ENCODE measurements at regions not wholly inside any gene's neighbourhood (a gene's known extent, or its start where the extent isn't known, plus 50 kb on each side); places are given as distances from the start of the nearest gene placed in this dataset.

DNA sequence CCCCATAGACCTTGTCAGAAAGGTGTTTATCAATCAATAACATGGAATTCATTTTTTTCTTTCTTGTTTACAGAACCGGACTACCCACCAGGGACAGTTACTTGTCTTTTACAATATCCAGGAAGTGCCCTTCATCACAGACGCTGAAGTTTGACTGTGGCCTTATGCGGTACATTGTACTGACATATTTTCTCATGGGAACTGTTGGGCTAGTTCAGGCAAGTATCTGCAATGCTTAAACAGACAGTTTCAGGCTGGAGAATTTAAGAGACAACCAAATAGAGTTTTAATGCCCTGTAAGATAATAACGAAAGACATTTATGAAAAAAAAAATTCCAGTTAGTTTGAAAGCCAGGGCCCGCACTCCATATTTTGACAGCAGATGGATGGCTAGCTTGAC is 246.4 kb downstream of the GATA3 start:
- no peak for DNase-seq (ENCODE audit: extremely low read depth, low read depth)
- H3K4me3 ChIP-seq (replicated peaks; ENCODE audit: low read depth, low read length), result no peak overlapping the region
- TF ChIP-seq, protein P1, sequence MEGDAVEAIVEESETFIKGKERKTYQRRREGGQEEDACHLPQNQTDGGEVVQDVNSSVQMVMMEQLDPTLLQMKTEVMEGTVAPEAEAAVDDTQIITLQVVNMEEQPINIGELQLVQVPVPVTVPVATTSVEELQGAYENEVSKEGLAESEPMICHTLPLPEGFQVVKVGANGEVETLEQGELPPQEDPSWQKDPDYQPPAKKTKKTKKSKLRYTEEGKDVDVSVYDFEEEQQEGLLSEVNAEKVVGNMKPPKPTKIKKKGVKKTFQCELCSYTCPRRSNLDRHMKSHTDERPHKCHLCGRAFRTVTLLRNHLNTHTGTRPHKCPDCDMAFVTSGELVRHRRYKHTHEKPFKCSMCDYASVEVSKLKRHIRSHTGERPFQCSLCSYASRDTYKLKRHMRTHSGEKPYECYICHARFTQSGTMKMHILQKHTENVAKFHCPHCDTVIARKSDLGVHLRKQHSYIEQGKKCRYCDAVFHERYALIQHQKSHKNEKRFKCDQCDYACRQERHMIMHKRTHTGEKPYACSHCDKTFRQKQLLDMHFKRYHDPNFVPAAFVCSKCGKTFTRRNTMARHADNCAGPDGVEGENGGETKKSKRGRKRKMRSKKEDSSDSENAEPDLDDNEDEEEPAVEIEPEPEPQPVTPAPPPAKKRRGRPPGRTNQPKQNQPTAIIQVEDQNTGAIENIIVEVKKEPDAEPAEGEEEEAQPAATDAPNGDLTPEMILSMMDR (IDR thresholded peaks at IDR 0.05; ENCODE audit: low read depth, low read length, missing control alignments), result no peak

DNA sequence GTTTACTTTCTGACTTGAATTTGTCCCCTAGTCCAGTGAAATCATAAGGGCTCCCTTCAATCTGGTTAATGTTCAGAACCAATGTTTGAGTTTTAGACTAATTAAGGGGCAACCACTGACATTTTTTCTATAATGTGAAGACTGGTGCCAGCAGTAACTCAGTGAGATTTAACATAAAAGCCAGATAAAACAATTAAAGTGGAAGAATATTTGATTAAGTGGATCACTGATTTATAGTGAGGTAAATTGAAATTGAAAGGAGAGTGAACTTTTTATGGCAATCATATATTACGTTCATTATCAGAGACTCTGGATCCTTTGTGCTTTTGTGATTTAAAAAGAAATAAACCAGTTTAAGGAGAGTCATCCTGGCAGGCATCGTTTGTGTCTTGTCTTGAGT is 246.8 kb downstream of the GATA3 start:
- DNase-seq (ENCODE audit: extremely low read depth, low read depth), result no peak
- TF ChIP-seq, protein P1 (IDR thresholded peaks at IDR 0.05; ENCODE audit: low read depth, low read length, missing control alignments), result no peak
- H3K4me3 ChIP-seq (replicated peaks; ENCODE audit: low read depth, low read length), result no peak overlapping the region

DNA sequence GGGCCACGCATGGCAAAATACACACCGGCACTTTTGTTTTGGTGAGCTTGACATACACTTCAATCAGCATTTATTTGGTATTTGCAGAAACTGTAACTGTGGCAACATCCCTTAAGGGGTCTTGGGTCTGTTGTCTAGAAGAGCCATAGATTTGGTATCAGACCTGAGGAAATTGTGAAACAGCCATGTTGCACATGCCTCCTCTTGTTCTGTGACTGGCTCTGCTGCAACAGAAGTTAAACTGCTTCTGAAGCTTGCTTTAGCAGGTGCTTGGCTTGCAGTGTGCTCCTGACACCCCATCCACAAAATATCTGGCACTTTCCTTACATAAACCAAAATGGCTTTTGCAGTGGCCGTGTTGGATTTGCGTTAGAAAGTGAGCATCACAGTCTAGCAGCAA is 247.3 kb downstream of the GATA3 start:
- DNase-seq (ENCODE audit: extremely low read depth, low read depth), result no peak
- no peak overlapping the region for H3K4me3 ChIP-seq (replicated peaks; ENCODE audit: low read depth, low read length)
- TF ChIP-seq, protein P1 (IDR thresholded peaks at IDR 0.05; ENCODE audit: low read depth, low read length, missing control alignments), result no peak

DNA sequence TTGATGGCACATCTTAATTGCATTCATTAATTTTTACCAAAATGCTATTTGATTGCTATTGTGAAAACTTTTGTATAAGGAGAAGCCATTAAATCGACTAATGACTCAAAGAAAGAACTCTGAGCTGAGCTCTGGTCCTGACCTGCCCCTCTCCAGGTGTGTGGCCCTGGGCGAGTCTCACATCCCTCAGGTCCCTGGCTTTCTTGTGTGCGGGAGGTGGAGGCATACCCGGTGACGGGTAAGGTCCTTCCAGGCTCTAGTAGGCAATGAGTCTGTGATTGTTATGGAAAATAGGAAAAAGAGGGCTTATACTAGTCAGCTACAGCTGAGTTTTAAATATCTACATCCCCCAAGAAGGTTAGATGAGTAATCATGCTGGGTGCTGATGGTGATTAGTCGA is 248.1 kb downstream of the GATA3 start:
- H3K4me3 ChIP-seq (replicated peaks; ENCODE audit: low read depth, low read length), result no peak overlapping the region
- no peak for DNase-seq (ENCODE audit: extremely low read depth, low read depth)
- TF ChIP-seq, protein P1 (IDR thresholded peaks at IDR 0.05; ENCODE audit: low read depth, low read length, missing control alignments), result no peak

DNA sequence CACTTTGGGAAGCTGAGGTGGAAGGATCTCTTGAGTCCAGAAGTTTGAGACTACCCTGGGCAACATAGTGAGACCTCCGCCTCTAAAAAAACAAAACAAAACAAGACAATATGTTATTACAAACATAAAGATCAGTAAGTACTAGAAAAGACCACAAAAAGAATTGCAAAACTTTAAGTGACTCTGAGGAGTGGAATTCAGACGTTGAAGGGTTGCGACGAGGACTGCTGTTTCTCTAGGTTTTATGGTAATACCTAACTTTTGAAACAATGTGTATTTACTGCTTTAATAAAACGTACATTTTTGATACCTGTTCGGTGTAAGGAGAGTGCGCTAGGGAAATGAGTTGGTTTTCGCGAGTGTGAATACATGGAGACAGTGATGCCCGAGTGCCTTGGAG is 250.4 kb downstream of the GATA3 start:
- DNase-seq (ENCODE audit: extremely low read depth, low read depth), result no peak
- no peak overlapping the region for H3K4me3 ChIP-seq (replicated peaks; ENCODE audit: low read depth, low read length)
- TF ChIP-seq, protein P1 (IDR thresholded peaks at IDR 0.05; ENCODE audit: low read depth, low read length, missing control alignments), result no peak

DNA sequence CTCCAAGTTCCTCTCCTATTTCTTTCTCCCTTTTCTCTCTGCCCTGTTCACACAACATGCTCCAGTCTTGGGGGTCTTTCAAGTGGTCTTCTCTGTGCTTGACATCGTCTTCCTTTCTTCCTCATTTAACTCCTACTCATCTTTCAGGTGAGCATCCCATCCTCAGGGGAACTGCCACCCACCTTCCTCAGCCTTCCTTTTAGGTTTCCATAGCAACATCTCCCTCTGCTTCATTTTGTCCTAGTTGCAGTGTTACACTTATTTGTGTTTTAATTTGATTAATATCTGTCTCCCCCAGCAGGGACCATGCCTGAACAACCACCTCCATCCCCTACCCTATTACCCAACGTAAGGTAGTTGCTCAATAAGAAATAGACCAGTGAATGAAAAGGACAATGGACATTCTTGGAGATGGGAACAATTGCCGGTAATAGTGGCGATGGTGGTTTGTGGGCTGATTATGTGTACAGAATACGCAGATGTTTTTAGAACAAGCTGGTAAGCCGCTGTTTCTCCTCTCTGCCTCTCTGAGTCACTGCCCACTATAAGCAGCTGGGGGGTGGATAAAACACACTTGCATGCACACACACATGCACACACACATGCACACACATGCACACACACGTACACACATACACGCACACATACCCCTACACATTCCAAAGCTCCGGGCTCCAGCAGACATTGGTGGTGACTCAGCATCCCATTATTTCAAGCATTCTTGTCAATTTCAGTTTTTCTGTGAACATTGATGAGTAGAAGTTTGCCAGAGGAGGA is 251.6 kb downstream of the GATA3 start:
- no peak for DNase-seq (ENCODE audit: extremely low read depth, low read depth)
- H3K4me3 ChIP-seq (replicated peaks; ENCODE audit: low read depth, low read length), result no peak overlapping the region
- TF ChIP-seq, protein P1 (IDR thresholded peaks at IDR 0.05; ENCODE audit: low read depth, low read length, missing control alignments), result no peak
